Esophagus (tissue), 2 donors: ENCODE measurements at regions not wholly inside any gene's neighbourhood (a gene's known extent, or its start where the extent isn't known, plus 50 kb on each side); places are given as distances from the start of the nearest gene placed in this dataset.

Experiments
- H3K27ac ChIP-seq, 2 donors: one replicate each; pipeline ENCODE4 v1.5.1; 2013; ENCODE audit warnings: low read depth in 2 of 2, mild to moderate bottlenecking in 2 of 2, inconsistent platforms in 1 of 2, low read length in 1 of 2, moderate library complexity in 1 of 2
- H3K27me3 ChIP-seq, 2 donors: one replicate each; pipeline ENCODE4 v1.6.1; 2013; ENCODE audit warnings: low read length in 2 of 2, control low read depth in 1 of 2, mild to moderate bottlenecking in 1 of 2; ENCODE audit not compliant: insufficient read depth in 2 of 2, control insufficient read depth in 1 of 2
- H3K36me3 ChIP-seq, 2 donors: one replicate each; pipeline ENCODE4 v1.6.1; 2013; ENCODE audit warnings: low read length in 1 of 2; ENCODE audit not compliant: control insufficient read depth in 2 of 2, insufficient read depth in 2 of 2
- H3K4me1 ChIP-seq, 2 donors: one replicate each; pipeline ENCODE4 v1.6.1; 2013; ENCODE audit warnings: low read length in 1 of 2; ENCODE audit not compliant: control insufficient read depth in 2 of 2, insufficient read depth in 2 of 2
- H3K4me3 ChIP-seq, 2 donors: one replicate each; pipeline ENCODE4 v1.5.1; 2013; ENCODE audit warnings: low read length in 2 of 2, mild to moderate bottlenecking in 2 of 2, low read depth in 1 of 2, moderate library complexity in 1 of 2
- H3K9me3 ChIP-seq, 2 donors: one replicate each; pipeline ENCODE4 v1.6.1; 2013; ENCODE audit warnings: mild to moderate bottlenecking in 2 of 2, low read depth in 1 of 2, low read length in 1 of 2, moderate library complexity in 1 of 2; ENCODE audit not compliant: control insufficient read depth in 2 of 2, insufficient read depth in 1 of 2
- WGBS, 2 donors: extraction: QIAGEN DNeasy Blood & Tissue Kit; methylation state at CpG; one replicate each; pipeline ENCODE4 v1.1.7; 2013; 5-methylcytosine and 5-hydroxymethylcytosine counted together
- donor health status: healthy with polysubstance abuse.
- donor health status: Bipolar disorder and iron deficiency.

DNA sequence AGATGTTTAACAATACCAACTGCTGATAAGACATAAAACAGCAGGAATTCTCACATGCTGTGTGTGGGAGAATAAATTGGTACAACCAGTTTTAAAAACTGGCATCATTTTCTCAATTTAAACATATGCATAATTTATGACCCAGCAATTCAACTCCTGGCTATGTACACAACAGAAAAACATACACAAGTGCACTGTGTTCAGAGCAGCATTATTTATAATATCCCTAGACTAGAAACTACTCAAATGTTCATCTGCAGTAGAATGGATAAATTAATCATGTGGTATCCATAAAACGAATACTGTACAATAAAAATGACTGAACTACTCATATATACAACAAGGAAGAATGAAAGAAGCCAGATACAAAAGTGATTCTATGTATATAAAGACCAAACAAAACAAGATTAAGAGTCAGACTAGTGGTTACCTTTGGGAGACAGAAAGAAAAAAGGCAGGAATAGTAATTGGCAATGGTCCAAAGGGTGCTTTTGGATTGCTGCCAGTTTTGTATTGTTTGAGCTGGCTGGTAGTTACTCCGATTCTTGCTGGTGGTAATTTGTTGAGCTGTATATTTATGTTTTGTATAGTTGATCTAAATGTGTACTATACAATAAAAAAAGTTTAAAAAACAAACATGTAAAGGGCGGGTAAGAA lies 306.0 kb downstream of the TFEC start:
- Histone ChIP-seq H3K27me3 (no peaks in the 10 kb centered on the region), H3K4me3 (no peak overlapping the region), H3K9me3 (no peaks in the 10 kb centered on the region), H3K4me1 (no peaks in the 10 kb centered on the region), H3K27ac (no peak overlapping the region), H3K36me3 (no peaks in the 10 kb centered on the region)
- 43 to 49% methylated on average over 3 of the region's 3 CpGs for WGBS, 2 donors

- Histone ChIP-seq H3K4me1 (no peaks in the 10 kb centered on the region), H3K4me3 (no peak overlapping the region), H3K36me3 (no peaks in the 10 kb centered on the region), H3K27me3 (no peaks in the 10 kb centered on the region), H3K9me3 (no peaks in the 10 kb centered on the region), H3K27ac (no peak overlapping the region)
- 68 to 74% methylated on average over 4 of the region's 4 CpGs for WGBS, 2 donors
Measured at GRCh38 chr7:115722302-115722977, 308.1 kb downstream of the TFEC start.

DNA sequence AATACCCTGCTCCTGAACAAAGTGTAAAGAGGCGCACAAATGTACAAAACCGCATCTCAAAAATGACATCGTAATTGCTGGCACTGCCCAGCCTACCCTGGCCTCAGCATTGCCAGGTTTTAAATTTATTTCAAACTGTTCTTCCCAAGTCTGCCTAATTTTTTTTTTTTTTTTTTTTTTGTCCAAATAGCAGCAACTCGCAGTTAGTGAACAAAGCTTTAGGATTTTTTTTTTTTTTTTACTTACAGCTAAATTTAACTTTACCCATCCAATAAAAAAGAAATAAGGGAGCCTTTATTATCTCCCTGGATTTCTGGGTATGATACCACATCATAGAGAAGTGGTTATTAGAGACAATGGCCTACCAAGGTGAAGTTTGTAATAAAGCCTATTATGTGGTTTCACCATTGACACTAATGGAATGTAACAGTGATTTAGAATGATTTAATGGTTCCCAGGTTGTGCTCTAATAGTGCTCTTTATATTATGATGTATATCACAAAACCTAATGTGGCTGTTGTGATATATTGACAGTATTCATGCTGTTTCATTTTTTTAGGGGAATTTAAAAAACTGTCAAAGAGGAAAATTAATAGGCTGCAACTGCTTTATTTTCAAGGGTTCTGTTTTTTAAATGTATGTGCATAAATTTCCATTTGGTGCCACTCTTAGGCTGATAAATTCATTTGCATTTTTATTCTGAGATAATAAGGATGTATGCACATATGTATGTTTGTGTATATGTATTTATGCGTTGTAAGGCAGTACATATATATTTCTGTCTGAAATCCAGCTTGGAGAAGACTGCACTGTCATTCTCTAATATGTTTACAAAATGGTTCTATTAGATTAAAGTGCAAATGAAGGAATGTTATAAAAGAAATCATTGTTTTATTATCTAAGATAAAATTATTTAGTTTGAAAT lies 309.0 kb downstream of the TFEC start:
- Histone ChIP-seq H3K4me3 (no peak overlapping the region), H3K4me1 (no peaks in the 10 kb centered on the region), H3K27ac (no peak overlapping the region), H3K9me3 (no peaks in the 10 kb centered on the region), H3K36me3 (no peaks in the 10 kb centered on the region), H3K27me3 (no peaks in the 10 kb centered on the region)
- WGBS, 2 donors: 84 to 89% methylated on average over 5 of the region's 5 CpGs

GRCh38 chr7:115719963-115720362 lies 310.6 kb downstream of the TFEC start:
- Histone ChIP-seq H3K4me3 (no peak overlapping the region), H3K36me3 (no peaks in the 10 kb centered on the region), H3K27ac (no peak overlapping the region), H3K4me1 (no peaks in the 10 kb centered on the region), H3K9me3 (no peaks in the 10 kb centered on the region), H3K27me3 (no peaks in the 10 kb centered on the region)
- WGBS, 2 donors: 84 to 86% methylated on average over 5 of the region's 5 CpGs

GRCh38 chr7:115709664-115710063 lies 320.9 kb downstream of the TFEC start:
- Histone ChIP-seq H3K36me3 (no peaks in the 10 kb centered on the region), H3K27ac (no peak overlapping the region), H3K4me3 (no peak overlapping the region), H3K27me3 (no peaks in the 10 kb centered on the region), H3K4me1 (no peaks in the 10 kb centered on the region), H3K9me3 (no peaks in the 10 kb centered on the region)
- WGBS, 2 donors: 93 to 95% methylated on average over 6 of the region's 6 CpGs

DNA sequence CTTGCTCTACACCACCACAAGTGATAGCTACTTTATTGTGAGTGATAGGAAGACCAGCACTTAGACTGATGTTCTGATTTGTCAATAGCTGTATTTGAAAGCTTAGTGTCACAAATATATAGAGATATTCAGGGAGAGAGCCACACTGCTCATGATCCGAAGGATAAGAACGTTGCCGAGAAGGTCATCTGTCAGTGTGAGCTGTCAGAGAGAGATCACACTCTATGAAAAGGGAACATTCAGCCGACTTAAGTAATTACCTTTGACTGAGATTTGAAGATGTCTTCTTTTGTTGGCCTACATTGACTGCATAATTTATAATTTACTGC lies 322.6 kb downstream of the TFEC start:
- Histone ChIP-seq H3K4me3 (no peak overlapping the region), H3K9me3 (no peaks in the 10 kb centered on the region), H3K27ac (no peak overlapping the region), H3K36me3 (no peaks in the 10 kb centered on the region), H3K27me3 (no peaks in the 10 kb centered on the region), H3K4me1 (no peaks in the 10 kb centered on the region)
- WGBS, 2 donors: 69% methylated on average over 4 of the region's 4 CpGs

- WGBS, 2 donors: 58 to 65% methylated on average over 12 of the region's 12 CpGs
- Histone ChIP-seq H3K27me3 (no peaks in the 10 kb centered on the region), H3K36me3 (no peaks in the 10 kb centered on the region), H3K27ac (no peak overlapping the region), H3K4me3 (no peak overlapping the region), H3K4me1 (no peaks in the 10 kb centered on the region), H3K9me3 (no peaks in the 10 kb centered on the region)
Measured at GRCh38 chr7:115707258-115708012, 323.1 kb downstream of the TFEC start.

DNA sequence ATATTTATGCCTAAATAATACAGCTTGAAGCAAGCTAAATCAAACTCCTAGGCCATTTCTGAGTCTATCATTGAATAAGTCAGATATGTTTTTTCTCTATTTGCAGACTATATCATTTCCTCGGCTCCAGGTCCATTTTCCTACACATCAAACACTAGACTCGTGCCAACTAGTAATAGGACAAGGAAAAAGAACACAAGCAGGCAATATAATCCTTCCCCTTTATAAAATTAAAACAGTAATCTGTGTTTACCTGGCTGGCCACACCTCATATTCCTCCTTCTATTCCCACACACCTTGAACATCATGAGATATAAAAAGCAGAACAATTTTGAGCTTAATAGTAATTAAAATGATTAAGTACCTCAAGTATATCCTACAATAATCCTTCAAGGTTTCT lies 325.7 kb downstream of the TFEC start:
- no peaks in the 10 kb centered on the region for H3K4me1 ChIP-seq
- no peak overlapping the region for H3K4me3 ChIP-seq
- H3K36me3 ChIP-seq: no peaks in the 10 kb centered on the region
- WGBS, 2 donors: 55 to 56% methylated on average over 2 of the region's 2 CpGs
- no peaks in the 10 kb centered on the region for H3K9me3 ChIP-seq
- no peaks in the 10 kb centered on the region for H3K27me3 ChIP-seq
- H3K27ac ChIP-seq: no peak overlapping the region

DNA sequence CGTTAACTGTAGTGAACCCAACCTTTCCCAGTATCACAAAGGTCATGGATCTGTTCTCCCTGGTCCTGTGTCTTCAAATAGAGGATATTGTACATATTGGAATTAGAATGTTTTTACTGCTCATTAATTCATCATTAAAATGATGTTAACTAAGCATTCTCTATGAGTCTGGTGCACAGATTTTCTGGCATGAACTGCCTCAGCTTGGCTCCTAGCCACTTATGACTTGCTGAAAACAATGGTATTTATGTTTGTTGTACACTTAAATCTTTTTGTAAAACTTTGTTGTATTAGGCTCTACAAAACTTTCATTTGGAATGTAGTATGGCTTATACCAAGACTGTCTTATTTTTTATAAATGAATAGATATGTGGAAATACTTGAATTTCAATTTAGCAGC lies 329.4 kb downstream of the TFEC start:
- no peaks in the 10 kb centered on the region for H3K36me3 ChIP-seq
- H3K4me1 ChIP-seq: no peaks in the 10 kb centered on the region
- WGBS, 2 donors: 70 to 83% methylated on average over 1 of the region's 1 CpG

More for the DNA sequence above, 329.4 kb downstream of the TFEC start:
- Histone ChIP-seq H3K27me3 (no peaks in the 10 kb centered on the region), H3K9me3 (no peaks in the 10 kb centered on the region), H3K27ac (no peak overlapping the region), H3K4me3 (no peak overlapping the region)
